C4-2B (cell line): ENCODE measurements at regions not wholly inside any gene's neighbourhood (a gene's known extent, or its start where the extent isn't known, plus 50 kb on each side); places are given as distances from the start of the nearest gene placed in this dataset.

Experiments
- ZFX ChIP-seq: fragments of 450-650 bp; IDR thresholded peaks from 2 replicates; pipeline ENCODE4 v1.6.1; 2017
- TF ChIP-seq, protein P1 (sequence below): fragments of 450-650 bp; conservative IDR thresholded peaks from 2 replicates; pipeline ENCODE4 v1.5.1; 2017; ENCODE audit warnings: mild to moderate bottlenecking

DNA sequence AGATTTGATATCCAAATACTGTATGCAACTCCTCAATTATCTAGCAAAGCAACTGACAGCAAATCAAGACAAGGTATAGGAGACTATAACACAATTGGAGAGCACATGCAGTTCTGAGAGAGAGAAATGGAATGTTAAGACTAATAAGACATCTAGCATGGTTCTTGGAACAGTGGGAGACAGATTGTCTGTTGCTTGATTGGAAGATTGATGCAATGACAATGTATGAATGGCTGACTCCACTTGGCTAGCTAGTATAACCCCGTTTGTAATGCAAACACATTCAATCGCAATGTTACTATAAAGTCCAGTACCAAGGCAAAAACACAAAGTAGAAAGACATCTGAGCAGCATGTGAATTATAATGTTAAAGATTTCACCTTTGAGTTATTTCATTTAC is 179.3 kb downstream of the RPL10L start:
- TF ChIP-seq, protein P1, sequence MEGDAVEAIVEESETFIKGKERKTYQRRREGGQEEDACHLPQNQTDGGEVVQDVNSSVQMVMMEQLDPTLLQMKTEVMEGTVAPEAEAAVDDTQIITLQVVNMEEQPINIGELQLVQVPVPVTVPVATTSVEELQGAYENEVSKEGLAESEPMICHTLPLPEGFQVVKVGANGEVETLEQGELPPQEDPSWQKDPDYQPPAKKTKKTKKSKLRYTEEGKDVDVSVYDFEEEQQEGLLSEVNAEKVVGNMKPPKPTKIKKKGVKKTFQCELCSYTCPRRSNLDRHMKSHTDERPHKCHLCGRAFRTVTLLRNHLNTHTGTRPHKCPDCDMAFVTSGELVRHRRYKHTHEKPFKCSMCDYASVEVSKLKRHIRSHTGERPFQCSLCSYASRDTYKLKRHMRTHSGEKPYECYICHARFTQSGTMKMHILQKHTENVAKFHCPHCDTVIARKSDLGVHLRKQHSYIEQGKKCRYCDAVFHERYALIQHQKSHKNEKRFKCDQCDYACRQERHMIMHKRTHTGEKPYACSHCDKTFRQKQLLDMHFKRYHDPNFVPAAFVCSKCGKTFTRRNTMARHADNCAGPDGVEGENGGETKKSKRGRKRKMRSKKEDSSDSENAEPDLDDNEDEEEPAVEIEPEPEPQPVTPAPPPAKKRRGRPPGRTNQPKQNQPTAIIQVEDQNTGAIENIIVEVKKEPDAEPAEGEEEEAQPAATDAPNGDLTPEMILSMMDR = no peak
- TF ChIP-seq ZFX = no peak
